Panc1 (cell line): ENCODE measurements at regions not wholly inside any gene's neighbourhood (a gene's known extent, or its start where the extent isn't known, plus 50 kb on each side); places are given as distances from the start of the nearest gene placed in this dataset.

Source experiments
- ATAC-seq: fragments of 200-7000 bp; cut with Tn5 transposase; 2 replicates; pipeline ENCODE4 v1.9.1; 2020; ENCODE audit warnings: mild to moderate bottlenecking, moderate library complexity
- BruUV-seq: library from RNA; stranded (reverse); fragments of 400-500 nt; replicated peaks from 2 replicates; lab custom pipeline; 2021; lab: Mats Ljungman, UMichigan
- CTCF ChIA-PET: fragments of 300-600 bp; sonication (Branson Sonifier 250); formaldehyde crosslinking; loops from one replicate; lab custom pipeline; 2022; ENCODE audit warnings: antibody characterized with exemption; lab: Charles Lee
- POLR2A ChIA-PET: fragments of 300-600 bp; sonication (Branson Sonifier 250); formaldehyde crosslinking; loops from one replicate; lab custom pipeline; 2022; ENCODE audit warnings: antibody characterized with exemption; lab: Charles Lee
- DNase-seq: peaks from one replicate; pipeline ENCODE4 v3.0.0-alpha.2; 2010; ENCODE audit warnings: low read depth, low spot score
- H3K27ac ChIP-seq: 2 replicates; pipeline ENCODE4 v1.5.1; 2011; ENCODE audit warnings: mild to moderate bottlenecking, low read length, inconsistent platforms
- H3K27me3 ChIP-seq: fragments of 200-500 bp; sonication (Bioruptor generic); 2 replicates; pipeline ENCODE4 v1.6.0; 2014; ENCODE audit warnings: low read length, inconsistent platforms; ENCODE audit not compliant: control insufficient read depth, insufficient read depth
- H3K36me3 ChIP-seq: fragments of 200-500 bp; sonication (Bioruptor generic); 2 replicates; pipeline ENCODE4 v1.5.1; 2014; ENCODE audit warnings: inconsistent platforms, mild to moderate bottlenecking, low read length, moderate library complexity; ENCODE audit not compliant: control insufficient read depth, insufficient read depth
- H3K4me1 ChIP-seq: 2 replicates; pipeline ENCODE4 v1.5.1; 2011; ENCODE audit warnings: inconsistent platforms, mild to moderate bottlenecking, low read length, moderate library complexity; ENCODE audit not compliant: control insufficient read depth, insufficient read depth
- H3K4me3 ChIP-seq, 2 experiments: 2 replicates each; pipeline ENCODE4 v1.5.1; 2011 to 2012; ENCODE audit warnings: low read depth in 2 of 2, low read length in 2 of 2, mild to moderate bottlenecking in 2 of 2, inconsistent platforms in 1 of 2, moderate library complexity in 1 of 2
- H3K9me3 ChIP-seq: fragments of 200-500 bp; sonication (Bioruptor generic); 2 replicates; pipeline ENCODE4 v1.5.1; 2014; ENCODE audit warnings: low read depth, mild to moderate bottlenecking, inconsistent platforms, low read length, moderate library complexity; ENCODE audit not compliant: control insufficient read depth, insufficient read depth
- CTCF ChIP-seq: fragments of 450-650 bp; IDR thresholded peaks from 2 replicates; pipeline ENCODE4 v1.5.1; 2017; ENCODE audit warnings: mild to moderate bottlenecking
- POLR2AphosphoS5 ChIP-seq: IDR thresholded peaks from 2 replicates; pipeline ENCODE4 v1.6.1; 2012; ENCODE audit warnings: mild to moderate bottlenecking, low read depth, low read length, moderate library complexity
- REST ChIP-seq, 2 experiments: IDR thresholded peaks; 2 replicates each; pipeline ENCODE4 v1.6.1; 2011 to 2012; ENCODE audit warnings: low read depth in 2 of 2, control low read depth in 1 of 2, low read length in 1 of 2, mild to moderate bottlenecking in 1 of 2, moderate library complexity in 1 of 2; ENCODE audit not compliant: insufficient read depth in 1 of 2
- SIN3A ChIP-seq: IDR thresholded peaks from 2 replicates; pipeline ENCODE4 v1.6.1; 2012; ENCODE audit warnings: low read depth, mild to moderate bottlenecking, low read length, moderate library complexity, borderline replicate concordance; ENCODE audit not compliant: insufficient read depth
- TCF7L2 ChIP-seq: IDR thresholded peaks from 2 replicates; pipeline ENCODE4 v1.6.1; 2011; ENCODE audit warnings: mild to moderate bottlenecking, low read depth, low read length, inconsistent platforms
- in situ Hi-C: cut with HindIII; loops from 2 replicates; pipeline ENCODE4 v1.10.0; 2016; ENCODE audit warnings: low sequenced_read_pairs, low pct_unique_long_range_greater_than_20kb
- intact Hi-C: fragments of 100-400 bp; cut with micrococcal nuclease; formaldehyde crosslinking; loops from one replicate; pipeline ENCODE4 v1.10.0; 2022; ENCODE audit not compliant: unreplicated experiment

- POLR2A ChIA-PET: no interaction called here
- H3K27me3 ChIP-seq: no peaks in the 10 kb centered on the region
- CTCF ChIA-PET: no interaction called here
Measured at GRCh38 chr14:104475802-104476201, 103.8 kb upstream of the C14orf180 start.

DNA sequence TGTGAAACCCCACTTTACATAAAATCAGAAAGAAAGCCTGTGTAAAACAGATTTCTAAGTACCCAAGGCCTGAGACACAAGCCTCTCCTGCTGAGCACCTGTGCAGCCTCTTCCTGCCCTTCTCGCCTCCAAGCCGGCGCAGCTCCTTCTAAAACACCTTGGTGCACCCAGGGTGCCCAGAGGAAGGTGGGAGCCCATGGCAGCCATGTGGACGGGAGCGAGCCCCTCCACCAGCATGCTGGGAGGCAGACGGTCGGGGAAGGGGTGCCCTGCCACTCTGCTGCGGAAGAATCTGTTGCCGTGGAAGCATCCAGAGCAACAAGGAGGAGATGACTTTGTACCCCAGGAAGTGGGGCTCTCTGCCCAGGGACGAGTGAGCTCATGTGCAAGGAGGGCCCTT lies 103.1 kb upstream of the C14orf180 start:
- POLR2A ChIA-PET: no interaction called here
- no TSS peak for BruUV-seq

More at GRCh38 chr14:104475802-104476201, 103.8 kb upstream of the C14orf180 start:
- BruUV-seq: no TSS peak
- in situ Hi-C loops (no loop called here), intact Hi-C loops (no loop called here)
- Histone ChIP-seq H3K27ac (no peak overlapping the region), H3K36me3 (no peaks in the 10 kb centered on the region), H3K4me1 (no peaks in the 10 kb centered on the region), H3K9me3 (no peaks in the 10 kb centered on the region), H3K4me3 (no peak overlapping the region)
- TF ChIP-seq SIN3A (no peak), POLR2AphosphoS5 (no peak), REST (IDR thresholded peaks at IDR 0.05; ENCODE audit: insufficient read depth in 1 of 2, low read depth in 2 of 2, low read length in 1 of 2) (no peak), TCF7L2 (no peak), CTCF (no peak)
- ATAC-seq (no peak), DNase-seq (no peak)

More for the DNA sequence above, 103.1 kb upstream of the C14orf180 start:
- no peaks in the 10 kb centered on the region for H3K4me1 ChIP-seq
- H3K9me3 ChIP-seq: no peaks in the 10 kb centered on the region
- CTCF ChIA-PET: no interaction called here
- no peak for TF ChIP-seq CTCF
- no peak for TF ChIP-seq TCF7L2
- no peak for TF ChIP-seq SIN3A
- TF ChIP-seq REST (IDR thresholded peaks at IDR 0.05; ENCODE audit: insufficient read depth in 1 of 2, low read depth in 2 of 2, low read length in 1 of 2): no peak
- no peak for TF ChIP-seq POLR2AphosphoS5
- DNase-seq (no peak), ATAC-seq (no peak)
- H3K4me3 ChIP-seq: no peak overlapping the region
- in situ Hi-C loops (no loop called here), intact Hi-C loops (no loop called here)
- H3K27ac ChIP-seq: no peak overlapping the region
- H3K27me3 ChIP-seq: no peaks in the 10 kb centered on the region
- H3K36me3 ChIP-seq: no peaks in the 10 kb centered on the region
